Esophagus muscularis mucosa (tissue), 4 donors: ENCODE measurements at regions not wholly inside any gene's neighbourhood (a gene's known extent, or its start where the extent isn't known, plus 50 kb on each side); places are given as distances from the start of the nearest gene placed in this dataset.
"Not testable (repeated sequence)": the region's sequence is repeated elsewhere in the genome, so short reads cannot be mapped to it uniquely, and the experiment has no call there.

ENCODE experiments used
- DNase-seq: peaks from one replicate; pipeline ENCODE4 v3.0.0-alpha.2; 2017; ENCODE audit errors: extremely low spot score
- H3K27ac ChIP-seq, 4 donors: fragments of 200-600 bp; sonication (generic); replicated peaks in 1 of 4; 1 replicate in 3 of 4; 2 replicates in 1 of 4; pipeline ENCODE4 v1.5.1; 2016 to 2019; ENCODE audit warnings: mild to moderate bottlenecking in 1 of 4
- H3K27me3 ChIP-seq, 4 donors: fragments of 200-600 bp; sonication (generic); one replicate each; pipeline versions ENCODE4 v1.5.1 to v1.6.0; 2016 to 2019
- H3K36me3 ChIP-seq, 4 donors: fragments of 200-600 bp; sonication (generic); one replicate each; pipeline ENCODE4 v1.5.1; 2016 to 2019
- H3K4me1 ChIP-seq, 4 donors: fragments of 200-600 bp; sonication (generic); one replicate each; pipeline ENCODE4 v1.5.1; 2016 to 2019
- H3K4me3 ChIP-seq, 4 donors: fragments of 200-600 bp; sonication (generic); 1 replicate in 2 of 4; 2 replicates in 2 of 4; pipeline ENCODE4 v1.5.1; 2016 to 2019; ENCODE audit warnings: mild to moderate bottlenecking in 4 of 4, moderate library complexity in 1 of 4
- H3K9me3 ChIP-seq, 4 donors: fragments of 200-600 bp; sonication (generic); 1 replicate in 3 of 4; 2 replicates in 1 of 4; pipeline ENCODE4 v1.5.1; 2016 to 2019
- EP300 ChIP-seq: sonication (generic); formaldehyde crosslinking; IDR thresholded peaks from one replicate; pipeline ENCODE4 v1.6.1; 2017; ENCODE audit warnings: antibody characterized with exemption
- POLR2A ChIP-seq: fragments of 450-650 bp; IDR thresholded peaks from one replicate; pipeline ENCODE4 v1.6.1; 2017; ENCODE audit warnings: antibody characterized with exemption, moderate library complexity, mild to moderate bottlenecking, low read depth
- POLR2AphosphoS5 ChIP-seq, 2 donors: sonication (generic); formaldehyde crosslinking; IDR thresholded peaks; one replicate each; pipeline ENCODE4 v1.6.1; 2017; ENCODE audit warnings: antibody characterized with exemption in 2 of 2
- WGBS: methylation state at CpG from one replicate; pipeline ENCODE4 v1.1.5; 2018; 5-methylcytosine and 5-hydroxymethylcytosine counted together
- intact Hi-C: fragments of 100-400 bp; cut with DNase I; formaldehyde crosslinking; loops from one replicate; pipeline ENCODE4 v1.15.1; 2023
- TF ChIP-seq, protein P1 (sequence below), 3 experiments: fragments of 200-600 bp in 2 of 3; fragments of 450-650 bp in 1 of 3; sonication (generic) in 2 of 3; IDR thresholded peaks; one replicate each; pipeline ENCODE4 v1.5.1; 2017 to 2019; ENCODE audit warnings: antibody characterized with exemption in 3 of 3, mild to moderate bottlenecking in 2 of 3, moderate library complexity in 1 of 3

DNA sequence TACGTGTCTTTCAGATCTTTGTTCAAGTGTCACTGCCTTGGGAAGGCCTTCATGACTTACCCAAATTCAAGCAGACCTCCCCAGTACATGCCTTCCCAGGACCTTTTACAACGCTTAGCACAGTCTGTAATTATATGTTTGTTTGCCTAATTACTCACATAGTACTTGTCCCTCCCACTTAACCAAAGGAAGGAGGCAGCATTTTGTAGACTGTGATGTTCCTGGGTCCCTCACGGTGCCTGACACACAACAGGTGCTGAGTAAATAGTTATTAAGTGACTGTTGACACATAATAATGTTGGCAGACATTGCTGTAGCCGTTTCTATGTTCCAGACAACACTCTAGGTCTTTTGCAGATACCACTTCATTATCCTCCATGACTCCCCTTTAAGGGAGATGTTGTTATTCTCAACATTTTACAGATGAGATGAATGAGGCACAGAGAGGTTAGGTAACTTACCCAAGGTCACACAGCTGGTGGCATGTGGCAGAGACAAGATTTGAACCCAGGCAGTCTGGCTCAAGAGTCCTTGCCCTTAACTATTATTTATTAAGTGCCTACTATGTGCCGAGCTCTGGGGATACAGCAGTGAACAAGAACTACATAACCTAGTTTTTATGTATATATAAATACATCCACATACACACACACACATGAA lies 130.7 kb downstream of the PHETA1 start:
- peaks cover 0 to 26% (median 7%) of the 10 kb centered on the region in 4 donors for H3K9me3 ChIP-seq
- peaks cover 0 to 18% (median 0%) of the 10 kb centered on the region in 4 donors for H3K27me3 ChIP-seq
- H3K36me3 ChIP-seq: no peaks in the 10 kb centered on the region
- WGBS: 62% methylated on average over 5 of the region's 5 CpGs
- TF ChIP-seq EP300 (no peak), POLR2AphosphoS5 (IDR thresholded peaks at IDR 0.05) (no peak), POLR2A (no peak)
- TF ChIP-seq, protein P1, sequence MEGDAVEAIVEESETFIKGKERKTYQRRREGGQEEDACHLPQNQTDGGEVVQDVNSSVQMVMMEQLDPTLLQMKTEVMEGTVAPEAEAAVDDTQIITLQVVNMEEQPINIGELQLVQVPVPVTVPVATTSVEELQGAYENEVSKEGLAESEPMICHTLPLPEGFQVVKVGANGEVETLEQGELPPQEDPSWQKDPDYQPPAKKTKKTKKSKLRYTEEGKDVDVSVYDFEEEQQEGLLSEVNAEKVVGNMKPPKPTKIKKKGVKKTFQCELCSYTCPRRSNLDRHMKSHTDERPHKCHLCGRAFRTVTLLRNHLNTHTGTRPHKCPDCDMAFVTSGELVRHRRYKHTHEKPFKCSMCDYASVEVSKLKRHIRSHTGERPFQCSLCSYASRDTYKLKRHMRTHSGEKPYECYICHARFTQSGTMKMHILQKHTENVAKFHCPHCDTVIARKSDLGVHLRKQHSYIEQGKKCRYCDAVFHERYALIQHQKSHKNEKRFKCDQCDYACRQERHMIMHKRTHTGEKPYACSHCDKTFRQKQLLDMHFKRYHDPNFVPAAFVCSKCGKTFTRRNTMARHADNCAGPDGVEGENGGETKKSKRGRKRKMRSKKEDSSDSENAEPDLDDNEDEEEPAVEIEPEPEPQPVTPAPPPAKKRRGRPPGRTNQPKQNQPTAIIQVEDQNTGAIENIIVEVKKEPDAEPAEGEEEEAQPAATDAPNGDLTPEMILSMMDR (IDR thresholded peaks at IDR 0.05): no peak
- no peak overlapping the region for H3K4me3 ChIP-seq
- intact Hi-C loops: no loop called here
- no peaks in the 10 kb centered on the region for H3K4me1 ChIP-seq
- H3K27ac ChIP-seq: no peak overlapping the region
- no peak for DNase-seq

DNA sequence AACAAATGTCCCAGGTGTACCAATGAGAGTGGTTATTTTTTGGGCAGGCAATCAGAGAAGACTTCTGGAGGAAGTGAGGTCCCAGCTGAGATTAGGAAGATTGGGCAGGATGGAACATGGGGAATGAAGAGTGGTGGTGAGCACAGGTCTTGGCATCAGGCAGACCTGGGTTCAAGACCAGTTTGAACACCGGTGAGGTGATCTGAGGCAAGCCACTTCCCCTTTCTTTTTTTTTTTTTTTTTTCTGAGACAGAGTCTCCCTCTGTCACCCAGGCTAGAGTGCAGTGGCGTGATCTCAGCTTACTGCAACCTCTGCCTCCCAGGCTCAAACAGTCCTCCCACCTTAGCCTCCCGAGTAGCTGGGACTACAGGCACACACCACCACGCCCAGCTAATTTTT lies 134.4 kb downstream of the PHETA1 start:
- intact Hi-C loops, DNase-seq, H3K36me3 ChIP-seq, H3K4me3 ChIP-seq, H3K4me1 ChIP-seq, H3K27ac ChIP-seq: not testable (repeated sequence)
- WGBS: 91% methylated on average over 4 of the region's 4 CpGs
- H3K27me3 ChIP-seq: peaks cover 0 to 23% (median 0%) of the 10 kb centered on the region in 4 donors
- H3K9me3 ChIP-seq: peaks cover 0 to 23% (median 7%) of the 10 kb centered on the region in 4 donors

DNA sequence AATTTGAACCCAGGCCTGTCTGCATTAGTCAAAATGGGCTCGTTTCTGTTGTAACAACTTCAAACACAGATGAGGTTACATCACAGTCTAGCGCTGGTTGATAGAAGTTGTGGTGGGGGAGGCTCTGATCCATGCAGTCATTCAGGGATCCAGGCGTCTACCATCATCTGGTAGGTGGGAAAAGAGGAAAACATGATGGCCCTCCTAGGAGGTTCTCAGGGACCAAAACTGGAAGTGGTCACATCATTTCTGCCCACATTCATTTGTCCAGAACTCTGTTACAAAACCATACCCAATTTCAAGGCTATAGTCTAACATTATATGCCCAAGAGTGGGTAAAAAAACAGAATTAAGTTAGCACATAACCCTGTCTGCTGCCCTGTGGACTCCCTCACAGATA lies 135.1 kb downstream of the PHETA1 start:
- H3K4me1 ChIP-seq: no peaks in the 10 kb centered on the region
- peaks cover 0 to 23% (median 7%) of the 10 kb centered on the region in 4 donors for H3K9me3 ChIP-seq
- H3K36me3 ChIP-seq: no peaks in the 10 kb centered on the region
- TF ChIP-seq, protein P1 (IDR thresholded peaks at IDR 0.05): no peak
- TF ChIP-seq POLR2A (no peak), POLR2AphosphoS5 (IDR thresholded peaks at IDR 0.05) (no peak), EP300 (no peak)
- no peak overlapping the region for H3K4me3 ChIP-seq
- DNase-seq: no peak
- no peak overlapping the region for H3K27ac ChIP-seq
- H3K27me3 ChIP-seq: peaks cover 0 to 28% (median 0%) of the 10 kb centered on the region in 4 donors
- 70% methylated on average over 3 of the region's 3 CpGs for WGBS
- intact Hi-C loops: no loop called here

DNA sequence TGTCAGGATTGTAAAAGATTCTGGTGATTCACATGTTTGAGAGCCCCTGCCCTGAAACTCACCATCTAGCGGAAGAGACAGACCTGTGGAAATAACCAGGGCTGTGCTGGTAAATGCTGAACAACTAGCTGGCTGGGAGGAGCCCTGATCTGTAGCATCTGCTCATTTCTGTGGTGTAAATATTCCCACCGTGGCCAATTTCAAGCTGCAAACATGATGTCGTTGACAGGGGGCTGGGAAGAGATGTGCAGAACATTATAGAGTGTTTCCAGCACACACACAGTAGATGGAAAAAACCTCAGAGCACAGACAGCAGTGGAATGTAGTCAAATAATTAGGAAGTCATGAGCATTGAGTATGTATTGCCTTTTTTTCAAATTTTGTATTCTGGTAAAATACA lies 138.2 kb downstream of the PHETA1 start:
- TF ChIP-seq POLR2AphosphoS5 (IDR thresholded peaks at IDR 0.05) (no peak), POLR2A (no peak)
- TF ChIP-seq, protein P1 (IDR thresholded peaks at IDR 0.05): no peak
- intact Hi-C loops: no loop called here
- Histone ChIP-seq H3K9me3 (peaks cover 0 to 11% (median 7%) of the 10 kb centered on the region in 4 donors), H3K36me3 (no peaks in the 10 kb centered on the region), H3K27ac (no peak overlapping the region), H3K4me1 (no peaks in the 10 kb centered on the region), H3K27me3 (peaks cover 0 to 55% (median 0%) of the 10 kb centered on the region in 4 donors), H3K4me3 (no peak overlapping the region)
- no peak for DNase-seq
- WGBS: 53% methylated on average over 3 of the region's 3 CpGs

DNA sequence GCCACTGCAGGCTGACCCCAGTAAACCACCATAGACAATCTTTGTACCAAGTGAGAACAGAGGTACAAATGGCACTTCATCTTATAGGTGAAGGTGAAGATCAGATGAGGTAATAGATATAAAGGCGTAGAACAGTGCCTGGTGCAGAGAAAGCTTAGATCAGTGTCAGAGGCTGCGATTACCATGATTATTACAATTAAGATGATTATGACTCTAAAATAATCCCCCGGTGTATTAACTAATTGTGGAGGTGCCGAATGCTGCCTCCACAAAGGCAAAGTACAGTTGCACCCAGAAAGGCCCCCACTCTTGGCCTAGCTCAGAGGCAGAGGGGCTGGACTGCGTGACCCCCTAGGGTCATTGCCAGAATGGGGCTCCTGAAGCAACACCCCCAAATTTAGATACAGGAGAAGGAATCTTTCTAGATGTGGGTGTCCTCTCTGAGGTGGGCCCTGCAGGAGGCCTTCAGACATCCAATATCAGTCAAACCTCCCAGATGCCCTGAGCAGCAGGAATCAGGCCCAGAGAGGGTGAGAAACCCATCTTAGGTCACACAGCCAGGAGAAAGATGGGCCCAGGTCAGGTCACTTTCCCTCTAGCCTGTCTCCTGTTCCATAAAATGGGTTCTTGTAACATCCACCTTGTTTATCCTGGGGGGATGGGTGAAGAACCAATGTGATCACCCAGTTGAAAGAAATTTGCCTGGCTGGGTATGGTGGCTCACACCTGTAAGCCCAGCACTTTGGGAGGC lies 139.8 kb downstream of the PHETA1 start:
- TF ChIP-seq POLR2A: no peak
- TF ChIP-seq, protein P1 (IDR thresholded peaks at IDR 0.05): no peak
- no peak for TF ChIP-seq POLR2AphosphoS5 (IDR thresholded peaks at IDR 0.05)
- no peak for TF ChIP-seq EP300
- Histone ChIP-seq H3K36me3 (no peaks in the 10 kb centered on the region), H3K27ac (no peak overlapping the region), H3K4me1 (no peaks in the 10 kb centered on the region), H3K9me3 (peaks cover 0 to 8% (median 6%) of the 10 kb centered on the region in 4 donors), H3K4me3 (no peak overlapping the region), H3K27me3 (peaks cover 0 to 67% (median 0%) of the 10 kb centered on the region in 4 donors)
- DNase-seq: no peak
- 95% methylated on average over 5 of the region's 5 CpGs for WGBS
- intact Hi-C loops: no loop called here
